G401 (cell line): ENCODE measurements at regions not wholly inside any gene's neighbourhood (a gene's known extent, or its start where the extent isn't known, plus 50 kb on each side); places are given as distances from the start of the nearest gene placed in this dataset.

Experiments
- DNase-seq: peaks from one replicate; pipeline ENCODE4 v3.0.0-alpha.2; 2015; ENCODE audit warnings: low spot score
- in situ Hi-C: cut with HindIII; loops from 2 replicates; pipeline ENCODE4 v1.10.0; 2016; ENCODE audit warnings: low sequenced_read_pairs, mixed read lengths

GRCh38 chr1:194279975-194280374, 1093.6 kb upstream of the B3GALT2 start:
- in situ Hi-C loops = no loop called here
- DNase-seq = no peak

- no peak for DNase-seq
- in situ Hi-C loops = no loop called here
These were observed 1091.5 kb upstream of the B3GALT2 start for GRCh38 chr1:194277927-194278326.

GRCh38 chr1:194273660-194274059, 1087.2 kb upstream of the B3GALT2 start:
- no peak for DNase-seq
- in situ Hi-C loops = no loop called here

GRCh38 chr1:194268839-194269238, 1082.4 kb upstream of the B3GALT2 start:
- no peak for DNase-seq
- in situ Hi-C loops = no loop called here

- in situ Hi-C loops = no loop called here
These were observed 1080.6 kb upstream of the B3GALT2 start for GRCh38 chr1:194267021-194267420.

GRCh38 chr1:194256010-194256409, 1069.6 kb upstream of the B3GALT2 start:
- no peak for DNase-seq
- in situ Hi-C loops = no loop called here

More at GRCh38 chr1:194267021-194267420, 1080.6 kb upstream of the B3GALT2 start:
- no peak for DNase-seq

GRCh38 chr1:194252199-194252598, 1065.8 kb upstream of the B3GALT2 start:
- in situ Hi-C loops = no loop called here
- DNase-seq = no peak

GRCh38 chr1:194241215-194241614, 1054.8 kb upstream of the B3GALT2 start:
- in situ Hi-C loops = no loop called here
- DNase-seq = no peak

- DNase-seq = no peak
- in situ Hi-C loops = no loop called here
These were observed 1046.7 kb upstream of the B3GALT2 start for GRCh38 chr1:194233069-194233468.

GRCh38 chr1:194230351-194231144, 1044.1 kb upstream of the B3GALT2 start:
- in situ Hi-C loops = no loop called here
- DNase-seq = no peak

- in situ Hi-C loops = no loop called here
- DNase-seq = no peak
These were observed 1042.0 kb upstream of the B3GALT2 start for GRCh38 chr1:194228427-194228826.

GRCh38 chr1:194227161-194227560, 1040.7 kb upstream of the B3GALT2 start:
- in situ Hi-C loops = no loop called here
- no peak for DNase-seq

GRCh38 chr1:194225821-194226220, 1039.4 kb upstream of the B3GALT2 start:
- in situ Hi-C loops = no loop called here
- no peak for DNase-seq

GRCh38 chr1:194223596-194223995, 1037.2 kb upstream of the B3GALT2 start:
- in situ Hi-C loops = no loop called here
- DNase-seq = no peak

- in situ Hi-C loops = no loop called here
These were observed 1029.0 kb upstream of the B3GALT2 start for GRCh38 chr1:194215448-194215847.

GRCh38 chr1:194214735-194215134, 1028.3 kb upstream of the B3GALT2 start:
- in situ Hi-C loops = no loop called here
- DNase-seq = no peak

More at GRCh38 chr1:194215448-194215847, 1029.0 kb upstream of the B3GALT2 start:
- no peak for DNase-seq

- no peak for DNase-seq
- in situ Hi-C loops = no loop called here
These were observed 1023.5 kb upstream of the B3GALT2 start for GRCh38 chr1:194209920-194210319.

GRCh38 chr1:194208674-194209073, 1022.3 kb upstream of the B3GALT2 start:
- no peak for DNase-seq
- in situ Hi-C loops = no loop called here

- DNase-seq = no peak
- in situ Hi-C loops = no loop called here
These were observed 1010.1 kb upstream of the B3GALT2 start for GRCh38 chr1:194196562-194196961.

GRCh38 chr1:194194724-194195123, 1008.3 kb upstream of the B3GALT2 start:
- no peak for DNase-seq
- in situ Hi-C loops = no loop called here

- no peak for DNase-seq
- in situ Hi-C loops = no loop called here
These were observed 998.6 kb upstream of the B3GALT2 start for GRCh38 chr1:194184974-194185373.
